Progenitor cell of endocrine pancreas (in vitro differentiated cells): ENCODE measurements at regions not wholly inside any gene's neighbourhood (a gene's known extent, or its start where the extent isn't known, plus 50 kb on each side); places are given as distances from the start of the nearest gene placed in this dataset.
"Not testable (repeated sequence)": the region's sequence is repeated elsewhere in the genome, so short reads cannot be mapped to it uniquely, and the experiment has no call there.

Source experiments
- DNase-seq: peaks from one replicate; pipeline ENCODE4 v3.0.0; 2021; ENCODE audit warnings: low spot score; ENCODE audit not compliant: unreplicated experiment
- H3K27ac Mint-ChIP-seq: 2 replicates; pipeline ENCODE4 v1.8.0; 2021; ENCODE audit warnings: mild to moderate bottlenecking, moderate library complexity, mixed read lengths
- H3K27me3 Mint-ChIP-seq: 2 replicates; pipeline ENCODE4 v1.8.0; 2021; ENCODE audit warnings: mixed read lengths
- H3K36me3 Mint-ChIP-seq: 2 replicates; pipeline ENCODE4 v1.8.0; 2022; ENCODE audit warnings: mixed read lengths; ENCODE audit not compliant: insufficient read depth
- H3K4me1 Mint-ChIP-seq: 2 replicates; pipeline ENCODE4 v1.8.0; 2021; ENCODE audit warnings: low read depth, mixed read lengths
- H3K4me3 Mint-ChIP-seq: 2 replicates; pipeline ENCODE4 v1.8.0; 2021; ENCODE audit warnings: low read depth, mild to moderate bottlenecking, moderate library complexity, mixed read lengths
- H3K9me3 Mint-ChIP-seq: 2 replicates; pipeline ENCODE4 v1.8.0; 2021; ENCODE audit warnings: low read depth, mixed read lengths
- TF ChIP-seq, protein P1 (sequence below): fragments of 200-600 bp; sonication (generic); IDR thresholded peaks from one replicate; pipeline ENCODE4 v1.5.0; 2021; ENCODE audit warnings: antibody characterized with exemption, mild to moderate bottlenecking; ENCODE audit not compliant: unreplicated experiment

DNA sequence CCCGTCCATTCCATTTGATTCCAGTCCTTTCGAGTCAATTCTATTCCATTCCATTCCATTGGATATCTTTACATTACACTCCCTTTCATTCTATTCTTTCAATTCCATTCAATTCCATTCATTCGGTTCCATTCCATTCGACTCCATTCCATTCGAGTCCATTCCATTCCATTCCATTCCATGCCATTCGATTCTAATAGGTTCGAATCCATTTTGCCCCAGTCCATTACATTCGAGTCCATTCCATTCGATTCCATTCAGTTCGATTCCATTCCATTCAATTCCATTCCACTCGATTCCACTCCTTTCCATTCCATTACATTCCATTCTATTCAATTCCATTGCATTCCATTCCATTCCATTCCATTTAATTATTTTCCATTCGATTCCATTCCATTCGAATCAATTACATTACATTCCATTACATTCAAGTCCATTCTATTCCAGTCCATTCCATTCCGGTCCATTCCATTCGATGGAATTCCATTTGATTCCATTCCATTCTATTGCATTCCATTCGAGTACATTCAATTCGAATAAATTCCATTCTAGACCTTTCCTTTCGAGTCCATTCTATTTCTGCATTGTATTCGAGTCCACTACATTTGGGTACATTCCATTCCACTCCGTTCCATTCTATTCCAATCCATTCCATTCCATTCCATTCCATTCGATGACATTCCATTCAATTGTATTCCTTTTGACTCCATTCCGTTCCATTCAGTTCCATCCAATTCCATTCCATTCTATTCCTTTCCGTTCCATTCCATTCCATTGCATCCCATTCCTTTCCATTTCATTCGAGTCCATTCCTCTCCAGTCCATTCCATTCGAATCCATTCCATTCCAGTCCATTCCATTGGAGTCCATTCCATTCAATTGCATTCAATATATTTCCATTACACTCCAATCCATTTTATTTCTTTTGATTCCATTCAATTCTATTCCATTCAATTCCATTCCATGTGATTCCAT lies 2604.8 kb upstream of the TPTE start:
- no peaks in the 10 kb centered on the region for H3K4me1 Mint-ChIP-seq
- H3K27me3 Mint-ChIP-seq, result no peaks in the 10 kb centered on the region
- DNase-seq, result no peak
- TF ChIP-seq, protein P1, sequence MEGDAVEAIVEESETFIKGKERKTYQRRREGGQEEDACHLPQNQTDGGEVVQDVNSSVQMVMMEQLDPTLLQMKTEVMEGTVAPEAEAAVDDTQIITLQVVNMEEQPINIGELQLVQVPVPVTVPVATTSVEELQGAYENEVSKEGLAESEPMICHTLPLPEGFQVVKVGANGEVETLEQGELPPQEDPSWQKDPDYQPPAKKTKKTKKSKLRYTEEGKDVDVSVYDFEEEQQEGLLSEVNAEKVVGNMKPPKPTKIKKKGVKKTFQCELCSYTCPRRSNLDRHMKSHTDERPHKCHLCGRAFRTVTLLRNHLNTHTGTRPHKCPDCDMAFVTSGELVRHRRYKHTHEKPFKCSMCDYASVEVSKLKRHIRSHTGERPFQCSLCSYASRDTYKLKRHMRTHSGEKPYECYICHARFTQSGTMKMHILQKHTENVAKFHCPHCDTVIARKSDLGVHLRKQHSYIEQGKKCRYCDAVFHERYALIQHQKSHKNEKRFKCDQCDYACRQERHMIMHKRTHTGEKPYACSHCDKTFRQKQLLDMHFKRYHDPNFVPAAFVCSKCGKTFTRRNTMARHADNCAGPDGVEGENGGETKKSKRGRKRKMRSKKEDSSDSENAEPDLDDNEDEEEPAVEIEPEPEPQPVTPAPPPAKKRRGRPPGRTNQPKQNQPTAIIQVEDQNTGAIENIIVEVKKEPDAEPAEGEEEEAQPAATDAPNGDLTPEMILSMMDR, result no peak
- H3K36me3 Mint-ChIP-seq, result peaks cover 42% of the 10 kb centered on the region
- no peaks in the 10 kb centered on the region for H3K9me3 Mint-ChIP-seq
- no peak overlapping the region for H3K4me3 Mint-ChIP-seq
- H3K27ac Mint-ChIP-seq, result no peak overlapping the region

DNA sequence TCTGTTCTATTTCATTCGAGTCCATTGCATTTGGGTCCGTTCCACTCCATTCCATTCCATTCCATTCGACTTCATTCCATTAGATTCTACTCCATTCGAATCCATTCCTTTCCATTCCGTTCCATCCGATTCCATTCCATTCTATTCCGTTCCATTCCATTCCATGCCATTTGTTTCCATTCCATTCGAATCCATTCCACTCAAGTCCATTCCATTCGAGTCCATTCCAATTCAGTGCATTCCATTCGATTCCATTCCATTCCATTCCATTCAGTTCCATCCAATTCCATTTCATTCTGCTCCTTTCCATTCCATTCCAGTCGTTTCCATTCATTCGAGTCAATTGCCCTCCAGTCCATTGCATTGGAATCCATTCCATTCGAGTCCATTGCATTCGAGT lies 2603.7 kb upstream of the TPTE start:
- H3K4me1 Mint-ChIP-seq, result no peaks in the 10 kb centered on the region
- no peak for DNase-seq
- TF ChIP-seq, protein P1, result no peak
- H3K4me3 Mint-ChIP-seq, result no peak overlapping the region
- no peak overlapping the region for H3K27ac Mint-ChIP-seq
- no peaks in the 10 kb centered on the region for H3K9me3 Mint-ChIP-seq
- no peaks in the 10 kb centered on the region for H3K27me3 Mint-ChIP-seq
- peaks cover 53% of the 10 kb centered on the region for H3K36me3 Mint-ChIP-seq

GRCh38 chr21:7925918-7926582 lies 2595.3 kb upstream of the TPTE start:
- peaks cover 92% of the 10 kb centered on the region for H3K36me3 Mint-ChIP-seq
- not testable (repeated sequence) for H3K9me3 Mint-ChIP-seq, H3K4me1 Mint-ChIP-seq, H3K27me3 Mint-ChIP-seq, H3K4me3 Mint-ChIP-seq, H3K27ac Mint-ChIP-seq, DNase-seq

GRCh38 chr21:7928528-7928927 lies 2592.9 kb upstream of the TPTE start:
- peaks cover 87% of the 10 kb centered on the region for H3K36me3 Mint-ChIP-seq
- not testable (repeated sequence) for H3K4me1 Mint-ChIP-seq, H3K27me3 Mint-ChIP-seq, H3K9me3 Mint-ChIP-seq, H3K4me3 Mint-ChIP-seq, H3K27ac Mint-ChIP-seq, DNase-seq

DNA sequence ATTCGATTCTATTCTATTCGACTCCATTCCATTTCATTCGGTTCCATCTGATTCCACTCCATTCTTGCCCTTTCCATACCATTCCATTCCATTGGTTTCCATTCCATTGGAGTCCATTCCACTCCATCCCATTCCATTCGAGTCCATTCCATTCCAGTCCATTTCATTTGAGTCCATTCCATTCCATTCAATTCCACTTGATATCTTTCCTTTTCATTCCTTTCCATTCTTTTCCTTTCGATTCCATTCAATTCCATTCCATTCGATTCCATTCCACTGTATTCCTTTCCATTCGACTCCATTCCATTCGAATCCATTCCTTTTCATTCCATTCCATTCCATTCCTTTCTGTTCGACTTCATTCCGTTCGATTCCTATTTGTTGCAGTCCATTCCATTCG lies 2591.8 kb upstream of the TPTE start:
- DNase-seq, H3K27ac Mint-ChIP-seq, H3K27me3 Mint-ChIP-seq, H3K4me1 Mint-ChIP-seq, H3K4me3 Mint-ChIP-seq, H3K9me3 Mint-ChIP-seq: not testable (repeated sequence)
- H3K36me3 Mint-ChIP-seq, result peaks cover 84% of the 10 kb centered on the region

- H3K9me3 Mint-ChIP-seq, H3K4me3 Mint-ChIP-seq, H3K27me3 Mint-ChIP-seq, H3K27ac Mint-ChIP-seq, H3K4me1 Mint-ChIP-seq, DNase-seq: not testable (repeated sequence)
- peaks cover 86% of the 10 kb centered on the region for H3K36me3 Mint-ChIP-seq
Observed at GRCh38 chr21:7930445-7930844, 2590.9 kb upstream of the TPTE start.

DNA sequence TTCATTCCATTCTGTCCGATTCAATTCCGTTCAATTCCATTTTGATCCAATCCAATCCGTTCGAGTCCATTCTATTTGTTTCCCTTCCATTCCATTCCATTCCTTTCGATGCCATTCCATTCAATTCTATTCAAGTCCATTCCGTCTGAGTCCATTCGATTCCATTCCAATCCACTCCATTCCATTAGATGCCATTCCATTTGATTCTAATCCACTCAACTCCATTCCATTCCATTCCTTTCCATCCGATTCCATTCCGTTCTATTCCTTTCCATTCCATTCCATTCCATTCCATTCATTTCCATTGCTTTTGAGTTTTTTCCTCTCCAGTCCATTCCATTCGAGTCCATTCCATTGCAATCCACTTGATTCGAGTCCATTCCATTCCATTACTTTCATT lies 2589.3 kb upstream of the TPTE start:
- not testable (repeated sequence) for H3K9me3 Mint-ChIP-seq, DNase-seq, H3K27me3 Mint-ChIP-seq, H3K27ac Mint-ChIP-seq, H3K4me1 Mint-ChIP-seq, H3K4me3 Mint-ChIP-seq
- peaks cover 86% of the 10 kb centered on the region for H3K36me3 Mint-ChIP-seq

- not testable (repeated sequence) for H3K4me1 Mint-ChIP-seq, H3K9me3 Mint-ChIP-seq, H3K4me3 Mint-ChIP-seq, DNase-seq, H3K27me3 Mint-ChIP-seq, H3K27ac Mint-ChIP-seq
- peaks cover 86% of the 10 kb centered on the region for H3K36me3 Mint-ChIP-seq
Observed at GRCh38 chr21:7932834-7933233, 2588.5 kb upstream of the TPTE start.
